HG03469 (cell line): ENCODE measurements at regions not wholly inside any gene's neighbourhood (a gene's known extent, or its start where the extent isn't known, plus 50 kb on each side); places are given as distances from the start of the nearest gene placed in this dataset.
A peak's percentile ranks its signal among the peaks of the same experiment; 100 is the strongest.

Experiments
- ATAC-seq: cut with Tn5 transposase; IDR thresholded peaks from one replicate; pipeline ENCODE4 v1.9.1; 2021; ENCODE audit warnings: mild to moderate bottlenecking, moderate library complexity, moderate number of reproducible peaks; ENCODE audit not compliant: unreplicated experiment

DNA sequence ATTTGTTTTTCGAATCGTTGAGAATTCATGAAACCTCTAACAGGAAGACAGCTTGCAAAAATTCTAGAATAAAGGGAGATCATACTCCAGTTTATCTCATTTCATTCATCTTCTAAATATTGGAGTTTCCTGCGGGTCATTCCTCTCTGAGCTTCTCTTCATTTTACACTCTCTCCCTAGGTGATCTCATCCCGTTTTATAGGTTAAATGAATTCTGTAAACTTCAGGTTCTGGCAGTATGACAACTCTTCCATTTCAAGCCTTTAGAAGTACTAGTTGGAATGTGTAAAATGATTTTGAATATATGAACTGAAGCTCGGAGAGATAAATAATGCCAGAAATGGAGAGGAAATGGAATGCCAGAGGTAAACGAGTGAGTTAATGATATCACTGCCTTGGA is 312.4 kb downstream of the METTL4 start:
- no peak for ATAC-seq

DNA sequence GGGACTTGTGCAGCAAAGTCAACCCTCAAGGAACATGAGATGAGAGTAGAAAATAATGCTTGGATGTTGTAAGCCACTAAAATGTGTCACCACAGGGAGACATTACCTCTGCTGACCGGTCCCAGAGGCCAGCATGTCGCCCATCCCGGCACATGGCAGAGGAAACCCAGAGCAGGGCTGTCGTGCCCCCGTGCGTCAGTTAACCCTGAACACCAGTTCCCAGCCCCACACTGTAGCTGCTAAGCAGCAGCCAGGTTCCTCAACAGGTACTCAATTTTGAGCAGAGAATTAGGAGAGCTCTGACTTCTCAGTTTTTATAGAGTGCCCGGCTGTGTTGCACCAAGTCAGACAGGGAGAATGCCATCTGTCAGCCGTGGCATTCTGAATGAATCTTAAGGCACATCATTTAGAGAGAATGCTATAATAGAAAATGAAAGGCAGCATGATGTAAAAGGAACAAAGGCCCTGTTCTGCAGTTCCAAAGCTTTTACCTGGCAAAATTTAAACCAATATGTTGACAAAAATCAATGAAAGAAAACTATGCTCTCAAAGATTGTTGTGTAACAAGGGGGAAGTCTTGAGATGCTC is 307.9 kb downstream of the METTL4 start:
- ATAC-seq, result no peak

DNA sequence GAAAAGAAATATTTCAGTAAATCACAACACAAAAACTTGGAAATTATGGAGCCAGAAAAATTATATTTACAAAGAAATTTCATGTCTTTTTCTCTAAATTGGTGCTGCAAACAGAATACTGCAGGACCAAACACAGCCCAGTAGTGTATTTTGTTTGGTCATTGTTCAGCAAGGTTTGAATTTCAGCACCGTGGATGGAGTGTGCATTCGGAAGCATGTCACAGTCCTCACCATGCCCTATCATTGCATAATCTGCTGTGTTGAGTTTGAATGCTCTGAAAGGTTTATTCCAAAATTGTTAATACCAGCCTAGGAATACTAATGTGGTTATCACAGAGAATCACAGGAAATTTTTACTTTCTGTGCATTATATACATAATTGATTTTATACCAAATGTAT is 296.7 kb downstream of the METTL4 start:
- no peak for ATAC-seq

DNA sequence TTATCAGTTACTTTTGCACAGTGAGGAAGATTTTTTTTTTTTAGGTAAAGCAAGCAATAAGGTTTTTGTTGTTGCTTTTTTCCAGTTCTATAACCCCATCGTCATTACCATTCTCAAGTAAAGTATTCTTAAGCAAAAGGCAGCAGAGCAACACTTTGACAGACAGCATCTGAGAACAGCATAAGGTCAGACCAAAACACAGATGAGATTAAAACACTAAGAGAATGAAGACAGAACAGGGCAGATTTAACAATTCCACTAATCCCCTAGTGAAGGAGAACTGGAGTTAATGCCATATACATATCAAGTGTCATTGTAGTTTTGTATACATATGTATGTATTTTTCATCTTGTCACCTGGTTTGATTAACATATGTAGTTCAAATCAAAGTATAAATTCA is 290.2 kb downstream of the METTL4 start:
- no peak for ATAC-seq

DNA sequence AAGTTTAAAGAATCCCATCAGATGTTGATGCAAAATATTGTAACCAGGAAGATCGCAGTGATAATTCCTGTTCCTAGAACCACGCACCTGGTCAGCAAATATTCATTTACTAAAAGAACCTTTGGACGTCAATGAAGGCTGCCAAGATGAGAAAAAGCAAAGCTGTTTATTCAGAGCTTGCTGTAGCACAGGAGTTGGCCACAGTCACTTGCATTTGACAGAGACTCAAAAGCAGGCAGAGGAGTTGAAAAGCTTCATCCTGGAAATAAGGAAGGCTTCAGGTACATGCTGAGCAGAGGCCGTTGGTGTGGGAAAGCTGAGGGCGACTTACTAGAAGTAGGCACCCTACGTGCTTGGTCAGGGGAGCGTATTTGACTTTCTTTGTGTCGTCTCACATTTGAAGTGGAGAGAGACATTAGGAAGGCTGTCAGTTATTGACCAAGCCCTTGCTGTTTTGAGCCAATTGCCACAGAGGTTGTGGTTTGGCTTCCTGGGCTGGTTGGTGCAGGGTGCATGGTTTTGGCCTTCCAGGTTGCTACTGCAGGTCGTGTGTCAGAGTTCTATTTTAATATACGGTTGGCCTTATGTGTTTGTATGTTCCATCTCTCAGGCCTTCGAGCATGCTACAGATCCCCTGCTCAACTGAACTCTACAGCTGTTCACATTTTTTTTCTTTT is 289.6 kb downstream of the METTL4 start:
- no peak for ATAC-seq

DNA sequence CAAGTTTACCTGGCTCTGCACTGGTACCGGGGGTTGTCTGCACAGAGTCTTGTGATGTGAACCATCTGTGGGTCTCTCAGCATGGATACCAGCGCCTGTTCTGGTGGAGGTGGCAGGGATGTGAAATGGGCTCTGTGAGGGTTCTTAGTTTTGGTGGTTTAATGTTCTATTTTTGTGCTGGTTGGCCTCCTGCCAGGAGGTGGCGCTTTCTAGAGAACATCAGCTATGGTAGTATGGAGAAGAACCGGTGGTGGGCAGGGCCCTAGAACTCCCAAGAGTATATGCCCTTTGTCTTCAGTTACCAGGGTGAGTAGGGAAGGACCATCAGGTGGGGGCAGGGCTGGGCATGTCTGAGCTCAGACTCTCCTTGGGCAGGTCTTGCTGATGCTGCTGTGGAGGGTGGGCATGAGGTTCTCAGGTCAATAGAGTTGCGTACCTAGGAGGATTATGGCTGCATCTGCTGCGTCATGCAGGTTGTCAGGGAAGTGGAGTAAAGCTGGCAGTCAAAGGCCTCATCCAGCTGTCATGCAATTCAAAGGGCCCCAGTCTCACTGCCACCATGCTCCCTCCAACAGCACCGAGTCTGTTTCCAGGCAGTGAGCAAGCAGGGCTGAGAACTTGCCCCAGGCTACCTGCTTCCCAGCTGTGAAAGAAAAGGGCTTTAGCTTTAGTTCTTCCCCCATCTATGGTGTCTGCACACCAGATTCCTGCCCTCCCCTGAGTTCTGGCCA is 278.0 kb downstream of the METTL4 start:
- ATAC-seq, result no peak

DNA sequence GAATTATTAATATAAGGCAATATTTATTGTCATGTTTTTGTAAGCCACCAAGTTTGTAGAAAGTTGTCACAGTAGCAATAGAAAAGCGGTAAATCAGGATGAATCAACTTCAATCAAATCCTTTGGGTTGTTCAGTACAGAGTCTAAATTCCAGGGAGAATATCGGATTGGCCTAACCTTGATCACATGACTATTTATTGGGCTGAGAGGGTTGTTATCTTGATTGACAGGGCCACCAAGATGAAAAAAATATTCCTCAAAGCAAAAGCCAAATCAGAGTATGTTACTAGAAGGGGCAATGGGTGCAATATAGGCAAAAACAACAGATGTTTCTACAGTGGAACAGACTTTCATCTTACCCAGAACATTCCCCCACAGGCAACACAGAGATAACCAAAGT is 270.0 kb downstream of the METTL4 start:
- no peak for ATAC-seq

DNA sequence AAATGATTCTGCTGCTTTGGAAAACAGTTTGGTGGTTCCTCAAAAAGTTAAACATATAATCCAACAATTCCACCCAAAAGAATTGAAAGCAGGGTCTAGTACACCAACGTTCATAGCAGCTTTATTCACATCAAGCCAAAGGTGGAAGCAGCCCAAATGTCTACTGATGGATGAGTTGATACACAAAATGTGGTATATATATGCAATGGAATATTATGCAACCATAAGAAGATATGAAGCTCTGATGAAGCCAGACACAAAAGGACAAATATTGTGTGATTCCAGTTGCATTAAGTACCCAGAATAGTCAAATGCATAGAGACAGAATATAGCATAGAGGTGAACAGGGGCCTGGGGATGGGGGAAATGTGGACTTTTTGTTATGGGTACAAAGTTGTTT is 269.3 kb downstream of the METTL4 start:
- no peak for ATAC-seq

DNA sequence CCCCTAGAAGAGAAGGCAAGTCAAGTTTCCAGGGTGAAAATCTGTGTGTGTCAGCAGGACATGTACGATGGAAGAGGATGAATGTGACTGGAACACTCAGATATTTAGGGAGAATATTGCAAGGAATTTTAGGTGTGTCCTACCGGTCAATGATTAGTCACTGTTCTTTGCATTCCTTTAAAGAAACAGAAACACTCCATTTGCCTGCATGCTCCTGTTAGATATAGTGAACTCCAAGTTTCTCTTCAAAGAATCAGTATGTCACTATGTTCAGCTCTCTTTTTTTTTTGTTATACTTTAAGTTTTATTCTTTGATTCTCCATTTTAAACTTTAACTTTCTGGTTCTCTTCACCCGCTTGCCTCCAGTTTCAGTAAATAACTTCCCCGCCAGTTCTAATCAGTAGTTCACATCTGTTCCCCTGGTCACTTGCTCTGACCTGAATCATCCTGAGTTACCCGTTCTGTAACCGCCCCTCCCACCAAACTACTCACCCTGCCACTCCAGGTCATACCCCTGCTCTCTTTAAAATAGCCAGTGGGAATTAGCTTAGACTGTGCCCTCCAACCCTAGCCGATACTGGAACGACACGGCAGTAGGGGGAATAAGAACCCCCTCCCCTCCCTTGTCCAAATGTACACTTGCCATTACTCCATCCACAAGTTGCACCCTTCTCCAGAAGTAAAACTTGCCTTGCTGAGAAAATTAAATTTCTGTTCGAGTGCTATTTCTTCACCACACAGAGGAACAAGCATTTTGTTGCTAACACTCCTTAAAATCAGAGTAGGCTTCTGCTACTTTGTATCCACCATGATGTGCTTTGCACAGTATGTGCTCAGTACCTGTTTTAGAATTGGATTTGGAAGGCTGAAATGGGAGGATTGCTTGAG is 268.4 kb downstream of the METTL4 start:
- no peak for ATAC-seq

DNA sequence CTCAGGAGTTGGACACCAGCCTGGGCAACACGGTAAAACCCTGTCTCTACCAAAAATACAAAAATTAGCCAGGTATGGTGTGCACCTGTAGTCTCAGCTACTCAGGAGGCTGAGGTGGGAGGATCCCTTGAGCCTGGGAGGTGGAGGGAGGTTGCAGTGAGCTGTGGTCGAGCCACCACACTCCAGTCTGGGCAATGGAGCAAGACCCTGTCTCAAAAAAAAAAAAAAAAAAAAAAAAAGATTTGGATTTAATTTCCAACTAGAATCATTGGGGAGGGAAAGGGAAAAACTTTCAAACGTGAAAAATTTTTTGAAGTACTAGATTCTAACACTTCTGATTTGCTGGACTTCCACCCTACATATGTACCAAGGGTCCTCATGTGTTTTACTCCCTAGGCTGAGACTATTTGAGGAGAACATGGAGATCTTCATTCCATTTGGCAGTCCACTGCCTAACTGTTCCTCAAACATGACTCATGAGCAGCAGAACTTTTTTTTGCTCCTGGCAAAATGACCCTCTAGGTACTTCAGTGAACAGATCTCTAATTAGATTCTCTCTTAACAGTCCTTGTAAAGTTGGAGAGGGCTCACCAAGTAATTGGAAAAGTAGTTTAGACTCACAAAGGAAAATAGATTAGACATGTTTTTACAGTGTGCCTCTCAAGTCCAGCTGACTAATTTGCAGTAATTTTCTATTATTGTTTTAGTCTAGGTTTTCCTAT is 267.6 kb downstream of the METTL4 start:
- ATAC-seq, result no peak

DNA sequence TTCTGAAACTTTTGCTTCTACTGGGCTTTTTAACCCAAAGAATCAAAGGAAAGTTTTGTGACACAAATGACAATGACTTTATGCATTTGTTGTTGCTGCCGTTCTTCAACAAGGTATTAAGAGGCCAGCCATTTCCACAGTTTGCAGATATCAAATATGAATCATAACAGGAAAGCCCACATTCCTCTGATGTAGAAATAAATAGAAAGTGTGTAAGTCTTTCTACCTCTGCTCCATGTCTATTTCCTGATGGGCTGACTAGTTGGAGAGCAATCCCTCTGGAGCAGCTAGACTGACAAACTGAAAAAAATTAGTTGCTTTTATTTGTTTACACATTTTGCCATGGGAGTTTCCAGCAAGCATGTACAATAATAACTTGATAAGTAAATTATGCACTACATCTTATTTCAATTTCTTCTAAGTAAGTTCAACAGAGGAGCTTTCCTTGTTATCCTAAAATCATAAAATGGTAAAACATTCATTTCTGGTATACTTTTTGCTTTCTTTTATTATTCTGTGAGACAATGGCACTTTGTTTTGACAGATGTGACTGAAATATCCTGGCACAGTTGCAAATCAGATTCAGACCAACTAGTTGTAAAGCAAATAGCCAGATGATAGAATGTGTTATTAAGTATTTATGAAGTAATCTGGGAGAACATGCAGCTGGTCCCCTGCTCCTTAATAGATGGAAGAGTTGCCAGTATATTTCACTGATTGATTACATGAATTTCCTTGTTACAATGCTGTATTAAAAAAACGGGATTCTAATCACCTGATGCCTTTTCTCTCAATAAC is 266.7 kb downstream of the METTL4 start:
- no peak for ATAC-seq

DNA sequence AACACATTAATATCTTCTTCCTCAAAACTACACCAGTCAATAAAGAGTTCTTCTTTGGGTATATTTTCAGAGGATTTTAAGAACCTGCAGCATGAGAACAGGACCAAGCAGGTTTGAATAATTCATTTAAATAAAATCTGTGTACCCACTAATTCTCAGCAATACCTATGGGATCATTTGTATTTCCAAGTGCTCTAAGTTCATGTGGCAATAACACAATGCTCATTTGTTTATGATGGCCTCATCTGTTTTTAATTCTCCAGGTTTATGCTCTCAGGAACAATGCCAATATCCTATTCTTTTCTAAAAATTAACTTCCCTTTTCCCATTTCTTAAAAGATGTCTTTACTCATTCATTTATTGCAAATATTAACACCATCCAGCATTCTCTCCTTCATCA is 264.7 kb downstream of the METTL4 start:
- no peak for ATAC-seq

DNA sequence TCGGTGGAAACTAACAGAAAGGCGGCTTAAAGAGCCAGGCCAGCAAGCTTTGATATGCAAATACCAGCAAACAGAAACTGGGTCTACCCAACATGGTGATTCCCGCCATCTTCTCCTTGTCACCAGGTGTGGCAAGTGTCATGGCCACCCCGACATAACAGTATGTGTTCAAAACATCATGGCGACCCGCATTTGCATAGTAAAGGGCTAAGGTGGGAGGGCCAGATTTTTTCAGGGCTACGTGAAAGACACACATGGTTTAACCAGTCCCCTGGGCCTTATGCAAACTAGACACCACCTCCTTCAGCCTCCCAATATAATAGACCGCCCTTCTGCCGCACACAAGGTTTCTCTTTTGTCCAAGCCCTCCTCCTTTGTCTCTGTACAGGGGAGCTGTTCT is 260.4 kb downstream of the METTL4 start:
- ATAC-seq, result no peak

DNA sequence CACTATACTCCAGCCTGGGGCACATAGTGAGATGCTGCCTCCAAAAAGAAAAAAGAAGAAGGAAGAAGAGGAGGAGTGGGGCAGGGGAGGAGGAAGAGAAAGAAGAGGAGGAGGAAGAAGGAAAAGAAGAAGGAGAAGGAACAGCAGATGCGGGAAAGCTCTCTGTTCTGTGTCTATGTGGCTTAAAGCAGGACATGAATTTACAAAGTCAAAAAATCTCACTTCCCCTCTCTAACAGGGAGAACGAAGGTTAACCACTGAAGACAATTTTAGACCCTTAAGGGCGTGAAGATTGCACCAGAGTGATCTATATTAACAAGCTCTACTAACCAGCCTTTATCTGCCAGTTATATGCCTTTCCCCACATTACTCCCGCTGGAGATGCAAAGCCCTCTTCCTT is 258.9 kb downstream of the METTL4 start:
- ATAC-seq, result peak; percentile 81

DNA sequence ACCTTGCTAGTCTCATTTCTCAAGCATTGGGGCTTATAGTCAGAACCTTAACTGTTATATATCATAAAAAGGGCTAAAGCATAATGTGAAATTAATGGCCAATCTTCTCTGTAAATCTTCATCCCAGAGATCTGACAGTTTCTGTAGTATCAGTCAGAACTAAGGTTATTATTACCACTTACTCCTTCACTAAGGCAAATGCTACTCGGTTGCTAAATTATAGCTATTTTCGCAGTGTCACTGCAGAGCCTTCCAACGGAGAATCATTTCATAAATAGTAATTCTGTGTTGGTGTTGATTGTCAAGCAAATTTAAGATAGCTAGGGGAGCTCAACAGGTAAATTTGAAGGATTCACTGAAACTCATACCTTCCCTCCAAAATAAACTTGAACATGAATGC is 258.0 kb downstream of the METTL4 start:
- ATAC-seq, result no peak

DNA sequence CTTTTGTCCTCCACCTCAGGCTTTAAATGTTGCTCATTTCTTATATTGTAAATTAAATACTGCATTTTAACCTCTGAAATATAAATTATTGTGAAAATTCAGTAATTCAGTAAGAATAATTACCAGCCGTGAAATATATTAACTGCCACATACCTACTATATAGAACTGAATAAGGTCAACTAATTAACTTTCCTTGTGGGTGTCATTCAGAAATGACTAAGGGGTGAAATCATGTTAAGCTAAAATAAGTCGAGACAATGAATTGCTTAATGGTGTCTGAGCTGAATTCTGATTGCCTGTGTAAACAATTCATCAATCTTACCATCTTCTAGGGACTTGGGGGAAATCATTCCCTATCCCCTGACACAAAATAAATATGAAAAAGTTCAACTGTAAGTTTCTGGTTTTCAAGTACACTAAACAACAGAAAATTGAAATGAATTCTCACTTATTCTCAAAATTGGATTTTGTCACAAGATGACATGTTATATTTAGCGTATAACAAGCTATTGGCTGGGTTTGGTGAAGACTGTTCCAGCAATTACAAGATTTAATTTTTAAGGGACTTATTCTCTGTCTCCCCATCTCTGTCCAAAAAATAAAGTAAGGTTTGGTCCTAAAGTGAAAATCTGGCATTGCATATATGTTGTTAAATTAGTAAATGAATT is 255.1 kb downstream of the METTL4 start:
- ATAC-seq, result no peak

DNA sequence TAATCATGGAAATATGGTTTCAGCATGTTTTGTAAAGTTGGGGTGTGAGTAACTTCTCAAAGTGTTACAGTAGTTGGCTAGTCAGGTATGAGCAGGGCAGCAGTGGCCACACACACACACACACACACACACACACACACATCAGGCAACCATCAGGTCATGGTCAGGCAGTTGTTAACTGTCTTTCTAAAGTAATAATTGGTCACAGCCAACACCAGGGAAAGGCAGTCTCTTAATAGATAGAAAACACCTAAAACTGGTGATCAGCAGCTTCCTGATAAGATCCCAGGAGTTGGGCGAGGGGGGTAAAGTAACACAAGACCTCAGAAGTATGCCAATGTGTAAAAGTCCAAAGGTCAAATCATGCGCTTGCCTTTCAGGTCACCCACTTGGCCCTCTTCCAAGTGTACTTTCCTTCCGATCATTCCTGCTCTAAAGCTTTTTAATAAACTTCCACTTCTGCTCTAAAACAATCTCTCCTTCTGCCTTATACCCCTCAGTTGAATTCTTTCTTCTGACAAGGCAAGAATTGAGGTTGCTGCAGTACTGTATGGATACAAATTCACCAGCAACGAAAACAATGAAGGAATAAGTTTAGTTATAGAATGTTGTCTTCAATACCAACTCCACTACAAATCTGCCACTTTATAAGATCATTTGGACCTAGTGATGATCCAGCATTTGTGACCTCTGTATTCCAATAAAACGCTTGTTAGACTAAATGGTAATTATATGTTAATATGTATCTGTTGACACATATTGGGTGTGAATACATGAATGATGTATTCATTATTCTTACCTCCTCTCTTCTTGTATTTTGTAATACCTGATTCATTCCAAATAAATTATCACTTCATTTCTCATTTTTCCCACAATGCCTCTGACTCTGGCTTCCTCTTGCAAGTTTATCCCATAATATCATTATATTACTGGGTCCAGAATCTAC is 254.3 kb downstream of the METTL4 start:
- ATAC-seq, result no peak

DNA sequence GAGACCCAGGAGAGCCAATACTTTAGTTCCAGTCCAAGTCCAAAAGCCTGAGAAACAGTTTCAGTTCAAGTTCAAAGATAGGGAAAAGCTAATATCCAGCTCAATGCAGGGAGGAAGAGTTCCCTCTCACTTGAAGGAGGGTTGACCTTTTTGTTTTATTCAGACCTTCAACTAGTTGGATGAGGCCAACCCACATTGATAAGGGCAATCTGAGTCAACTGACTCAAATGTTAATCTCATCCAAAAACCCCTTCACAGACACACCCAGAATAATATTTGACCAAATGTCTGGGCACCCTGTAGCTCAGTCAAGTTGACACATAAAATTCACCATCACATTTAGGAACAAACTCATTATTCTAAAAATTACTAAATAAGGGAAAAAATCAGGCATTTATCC is 246.8 kb downstream of the METTL4 start:
- no peak for ATAC-seq
